A673 (cell line): ENCODE measurements at regions not wholly inside any gene's neighbourhood (a gene's known extent, or its start where the extent isn't known, plus 50 kb on each side); places are given as distances from the start of the nearest gene placed in this dataset.

Experiments
- EZH2 ChIP-seq: fragments of 200-600 bp; sonication (generic); IDR thresholded peaks from 2 replicates; pipeline ENCODE4 v1.6.1; 2017; ENCODE audit warnings: borderline replicate concordance, low read depth, mild to moderate bottlenecking, mixed read lengths, antibody characterized with exemption, low read length; ENCODE audit not compliant: poor library complexity, severe bottlenecking
- TF ChIP-seq, protein P1 (sequence below): fragments of 300-800, 200-600 bp; sonication (generic); conservative IDR thresholded peaks from 2 replicates; pipeline ENCODE4 v1.5.1; 2017; ENCODE audit warnings: low read depth, mild to moderate bottlenecking, antibody characterized with exemption, low read length, moderate library complexity, mixed read lengths

- TF ChIP-seq, protein P1, sequence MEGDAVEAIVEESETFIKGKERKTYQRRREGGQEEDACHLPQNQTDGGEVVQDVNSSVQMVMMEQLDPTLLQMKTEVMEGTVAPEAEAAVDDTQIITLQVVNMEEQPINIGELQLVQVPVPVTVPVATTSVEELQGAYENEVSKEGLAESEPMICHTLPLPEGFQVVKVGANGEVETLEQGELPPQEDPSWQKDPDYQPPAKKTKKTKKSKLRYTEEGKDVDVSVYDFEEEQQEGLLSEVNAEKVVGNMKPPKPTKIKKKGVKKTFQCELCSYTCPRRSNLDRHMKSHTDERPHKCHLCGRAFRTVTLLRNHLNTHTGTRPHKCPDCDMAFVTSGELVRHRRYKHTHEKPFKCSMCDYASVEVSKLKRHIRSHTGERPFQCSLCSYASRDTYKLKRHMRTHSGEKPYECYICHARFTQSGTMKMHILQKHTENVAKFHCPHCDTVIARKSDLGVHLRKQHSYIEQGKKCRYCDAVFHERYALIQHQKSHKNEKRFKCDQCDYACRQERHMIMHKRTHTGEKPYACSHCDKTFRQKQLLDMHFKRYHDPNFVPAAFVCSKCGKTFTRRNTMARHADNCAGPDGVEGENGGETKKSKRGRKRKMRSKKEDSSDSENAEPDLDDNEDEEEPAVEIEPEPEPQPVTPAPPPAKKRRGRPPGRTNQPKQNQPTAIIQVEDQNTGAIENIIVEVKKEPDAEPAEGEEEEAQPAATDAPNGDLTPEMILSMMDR = no peak
- TF ChIP-seq EZH2 = no peak
Observed at GRCh38 chr14:103192246-103192840, 69.1 kb downstream of the TNFAIP2 start.
